Heart left ventricle (tissue), 16 donors: ENCODE measurements at regions not wholly inside any gene's neighbourhood (a gene's known extent, or its start where the extent isn't known, plus 50 kb on each side); places are given as distances from the start of the nearest gene placed in this dataset.

Source experiments
- ATAC-seq, 4 donors: fragments of 200-7000 bp; cut with Tn5 transposase; one replicate each; pipeline ENCODE4 v1.9.1; 2020 to 2022; ENCODE audit warnings: moderate library complexity in 4 of 4, mild to moderate bottlenecking in 3 of 4, moderate number of reproducible peaks in 1 of 4
- DNase-seq, 5 donors: peaks; one replicate each; pipeline ENCODE4 v3.0.0-alpha.2; 2020
- H3K27ac ChIP-seq, 12 donors: fragments of 200-600 bp; sonication (generic) in 4 of 12; one replicate each; pipeline versions ENCODE4 v1.5.0 to v1.8.0; 2016 to 2022; ENCODE audit warnings: mild to moderate bottlenecking in 2 of 12
- H3K27me3 ChIP-seq, 9 donors: fragments of 200-600 bp; sonication (generic) in 2 of 9; one replicate each; pipeline versions ENCODE4 v1.5.1 to v1.8.0; 2016 to 2022; ENCODE audit warnings: mild to moderate bottlenecking in 3 of 9
- H3K36me3 ChIP-seq, 9 donors: fragments of 200-600 bp; sonication (generic) in 2 of 9; one replicate each; pipeline versions ENCODE4 v1.5.0 to v1.8.0; 2018 to 2022; ENCODE audit warnings: mild to moderate bottlenecking in 2 of 9
- H3K4me1 ChIP-seq, 12 donors: fragments of 200-600 bp; sonication (generic) in 4 of 12; one replicate each; pipeline versions ENCODE4 v1.5.0 to v1.8.0; 2016 to 2022; ENCODE audit warnings: mild to moderate bottlenecking in 3 of 12
- H3K4me3 ChIP-seq, 12 donors: fragments of 200-600 bp; sonication (generic) in 4 of 12; one replicate each; pipeline versions ENCODE4 v1.5.0 to v1.8.0; 2017 to 2022; ENCODE audit warnings: mild to moderate bottlenecking in 9 of 12, moderate library complexity in 4 of 12
- H3K9me3 ChIP-seq, 12 donors: fragments of 200-600 bp; sonication (generic) in 4 of 12; one replicate each; pipeline versions ENCODE4 v1.5.0 to v1.8.0; 2016 to 2022; ENCODE audit warnings: mild to moderate bottlenecking in 1 of 12
- CTCF ChIP-seq, 12 donors: fragments of 200-600 bp; sonication (generic) in 4 of 12; IDR thresholded peaks; one replicate each; pipeline versions ENCODE4 v1.5.0 to v1.8.0; 2018 to 2022; ENCODE audit warnings: antibody characterized with exemption in 12 of 12, mild to moderate bottlenecking in 5 of 12
- POLR2A ChIP-seq, 2 donors: fragments of 450-650 bp; IDR thresholded peaks; one replicate each; pipeline ENCODE4 v1.6.1; 2017; ENCODE audit warnings: antibody characterized with exemption in 2 of 2, mild to moderate bottlenecking in 2 of 2, moderate library complexity in 2 of 2
- WGBS, 4 donors: extraction: QIAGEN DNeasy Blood & Tissue Kit in 2 of 4; methylation state at CpG; one replicate each; pipeline versions ENCODE4 v1.1.5 to v1.1.7; 2013 to 2018; 5-methylcytosine and 5-hydroxymethylcytosine counted together
- intact Hi-C, 10 donors: fragments of 100-400 bp; cut with DNase I; formaldehyde crosslinking; loops; one replicate each; pipeline versions ENCODE4 v1.11.1 to v1.14.2; 2022
- donor health status: ischemic (EF 13 %, LVEDD 7.1; RV severe dilation, severe dysfunction).
- donor health status: healthy with polysubstance abuse.
- donor health status: DM: no; HTN: yes; CAD: no.
- donor health status: DM: no; HTN: no; CAD: no.
- donor health status: ischemic (EF 25% LVEDD 6.9; RV normal size, moderate dysfunction).
- donor health status: ischemic (EF 25% LVEDD 5.7; RV mildly dilated, moderate dysfunction).
- donor health status: healthy.
- donor health status: DM: yes; HTN: yes; CAD: no.
- donor health status: ischemic (EF 35%, LVEDD 5.7; RV mildly dilated, moderate dysfunction).
- donor health status: nonischemic (EF 11% LVEDD 7.7; RV severe dilation, severe dysfunction).
- donor health status: DM: yes; HTN: yes; CAD: no.
- donor health status: PGD.
- donor health status: ischemic (EF 29% LVEDD 5.4; RV normal size, mild dysfunction).
- donor health status: nonischemic (EF 23%, LVEDD 6.1; RV moderate dilation, normal function).

GRCh38 chr3:152539191-152539764, 270.5 kb downstream of the MBNL1 start:
- TF ChIP-seq CTCF (IDR thresholded peaks at IDR 0.05) (no peak), POLR2A (IDR thresholded peaks at IDR 0.05) (no peak)
- Histone ChIP-seq H3K4me1 (no peaks in the 10 kb centered on the region), H3K9me3 (peaks cover 0 to 30% (median 0%) of the 10 kb centered on the region in 12 donors), H3K27me3 (no peaks in the 10 kb centered on the region), H3K27ac (no peak overlapping the region), H3K36me3 (no peaks in the 10 kb centered on the region), H3K4me3 (no peak overlapping the region)
- ATAC-seq (no peak), DNase-seq (no peak)
- intact Hi-C loops: loop anchor here in 1 of 10 donors (10.0 kb wide), 1 partner anchor 64 kb away; no protein-coding TSS in a partner anchor
- 91 to 95% (median 93%) methylated on average over 2 of the region's 2 CpGs for whole genome bisulfite sequencing, 4 donors

GRCh38 chr3:152540120-152540519, 271.4 kb downstream of the MBNL1 start:
- DNase-seq (no peak), ATAC-seq (no peak)
- Histone ChIP-seq H3K9me3 (peaks cover 0 to 27% (median 0%) of the 10 kb centered on the region in 12 donors), H3K4me3 (no peak overlapping the region), H3K36me3 (no peaks in the 10 kb centered on the region), H3K4me1 (no peaks in the 10 kb centered on the region), H3K27me3 (no peaks in the 10 kb centered on the region), H3K27ac (no peak overlapping the region)
- TF ChIP-seq POLR2A (IDR thresholded peaks at IDR 0.05) (no peak), CTCF (IDR thresholded peaks at IDR 0.05) (no peak)
- intact Hi-C loops: no loop called here

GRCh38 chr3:152547153-152547552, 278.4 kb downstream of the MBNL1 start:
- Histone ChIP-seq H3K4me3 (no peak overlapping the region), H3K27me3 (no peaks in the 10 kb centered on the region), H3K36me3 (no peaks in the 10 kb centered on the region), H3K9me3 (peaks cover 0 to 9% (median 0%) of the 10 kb centered on the region in 12 donors), H3K4me1 (no peaks in the 10 kb centered on the region), H3K27ac (no peak overlapping the region)
- 96 to 98% (median 98%) methylated on average over 1 of the region's 1 CpG for WGBS, 4 donors
- intact Hi-C loops: no loop called here
- DNase-seq: no peak
- ATAC-seq: no peak
- no peak for TF ChIP-seq POLR2A (IDR thresholded peaks at IDR 0.05)
- no peak for TF ChIP-seq CTCF (IDR thresholded peaks at IDR 0.05)

GRCh38 chr3:152549263-152549662, 280.5 kb downstream of the MBNL1 start:
- H3K4me1 ChIP-seq: peaks cover 0 to 2% (median 0%) of the 10 kb centered on the region in 12 donors
- H3K9me3 ChIP-seq: peaks cover 0 to 5% (median 0%) of the 10 kb centered on the region in 12 donors
- H3K36me3 ChIP-seq: no peaks in the 10 kb centered on the region
- H3K27ac ChIP-seq: no peak overlapping the region
- DNase-seq: no peak
- no peaks in the 10 kb centered on the region for H3K27me3 ChIP-seq
- H3K4me3 ChIP-seq: no peak overlapping the region
- ATAC-seq: no peak
- intact Hi-C loops: no loop called here
- TF ChIP-seq POLR2A (IDR thresholded peaks at IDR 0.05) (no peak), CTCF (IDR thresholded peaks at IDR 0.05) (no peak)
